22Rv1 (cell line): ENCODE measurements at regions not wholly inside any gene's neighbourhood (a gene's known extent, or its start where the extent isn't known, plus 50 kb on each side); places are given as distances from the start of the nearest gene placed in this dataset.

ENCODE experiments used
- H3K27ac ChIP-seq: fragments of 450-650 bp; 2 replicates; pipeline ENCODE4 v1.5.1; 2017
- ZFX ChIP-seq: fragments of 450-650 bp; IDR thresholded peaks from 2 replicates; pipeline ENCODE4 v1.6.1; 2017; ENCODE audit warnings: antibody characterized with exemption, borderline replicate concordance
- TF ChIP-seq, protein P1 (sequence below): fragments of 450-650 bp; IDR thresholded peaks from 2 replicates; pipeline ENCODE4 v1.5.1; 2017; ENCODE audit warnings: mild to moderate bottlenecking

DNA sequence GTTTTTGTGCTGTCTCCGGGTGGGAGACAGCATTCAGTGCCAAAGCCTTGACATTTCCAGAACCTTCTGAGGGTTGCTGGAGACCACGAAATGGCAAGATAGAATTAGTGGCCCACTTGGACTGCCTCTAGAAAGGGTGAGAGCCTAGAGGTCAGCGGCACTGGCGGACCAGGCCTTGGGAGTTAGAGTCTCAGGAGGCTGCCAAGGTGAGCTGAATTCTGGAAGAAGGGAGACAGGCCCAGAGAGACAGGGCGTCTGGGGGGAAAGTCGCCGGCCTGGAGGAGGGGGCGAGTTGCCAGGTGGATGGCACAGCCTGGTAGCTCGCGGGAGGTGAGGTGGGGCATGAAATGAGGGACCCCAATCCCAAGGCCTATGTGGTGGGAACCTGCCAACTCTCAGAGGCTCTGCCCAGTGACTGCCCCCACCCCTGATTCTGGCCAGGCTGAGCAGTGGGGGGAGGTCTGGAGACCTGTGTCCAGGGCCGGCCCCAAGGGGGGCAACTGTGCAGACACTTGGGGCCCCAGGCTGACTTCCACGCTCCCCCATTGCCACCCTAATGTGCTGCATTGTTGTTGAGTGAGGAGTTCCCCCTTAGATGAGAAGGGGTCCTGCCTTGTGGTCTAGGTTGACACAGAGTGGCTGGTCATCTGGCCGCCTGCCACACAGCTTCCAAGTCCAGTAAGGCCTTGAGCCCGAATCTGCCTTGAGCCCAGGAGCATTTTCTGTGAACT is 211.1 kb upstream of the CIBAR2 start:
- H3K27ac ChIP-seq: no peak overlapping the region
- TF ChIP-seq, protein P1, sequence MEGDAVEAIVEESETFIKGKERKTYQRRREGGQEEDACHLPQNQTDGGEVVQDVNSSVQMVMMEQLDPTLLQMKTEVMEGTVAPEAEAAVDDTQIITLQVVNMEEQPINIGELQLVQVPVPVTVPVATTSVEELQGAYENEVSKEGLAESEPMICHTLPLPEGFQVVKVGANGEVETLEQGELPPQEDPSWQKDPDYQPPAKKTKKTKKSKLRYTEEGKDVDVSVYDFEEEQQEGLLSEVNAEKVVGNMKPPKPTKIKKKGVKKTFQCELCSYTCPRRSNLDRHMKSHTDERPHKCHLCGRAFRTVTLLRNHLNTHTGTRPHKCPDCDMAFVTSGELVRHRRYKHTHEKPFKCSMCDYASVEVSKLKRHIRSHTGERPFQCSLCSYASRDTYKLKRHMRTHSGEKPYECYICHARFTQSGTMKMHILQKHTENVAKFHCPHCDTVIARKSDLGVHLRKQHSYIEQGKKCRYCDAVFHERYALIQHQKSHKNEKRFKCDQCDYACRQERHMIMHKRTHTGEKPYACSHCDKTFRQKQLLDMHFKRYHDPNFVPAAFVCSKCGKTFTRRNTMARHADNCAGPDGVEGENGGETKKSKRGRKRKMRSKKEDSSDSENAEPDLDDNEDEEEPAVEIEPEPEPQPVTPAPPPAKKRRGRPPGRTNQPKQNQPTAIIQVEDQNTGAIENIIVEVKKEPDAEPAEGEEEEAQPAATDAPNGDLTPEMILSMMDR: no peak
- TF ChIP-seq ZFX: no peak

DNA sequence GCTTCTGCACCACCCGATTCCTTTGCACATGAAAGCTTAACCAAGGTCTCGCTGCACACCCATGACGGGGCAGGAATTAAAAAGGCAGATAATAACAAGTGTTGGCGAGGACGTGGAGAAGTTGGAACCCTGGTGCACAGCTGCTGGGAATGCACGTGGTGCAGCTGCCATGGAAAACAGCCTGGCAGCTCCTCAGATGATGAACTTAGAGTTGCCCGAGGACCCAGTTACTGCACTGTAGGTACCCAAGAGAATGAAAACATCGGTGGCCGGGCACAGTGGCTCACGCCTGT is 211.6 kb upstream of the CIBAR2 start:
- no peak for TF ChIP-seq ZFX
- TF ChIP-seq, protein P1: no peak
- H3K27ac ChIP-seq: no peak overlapping the region

DNA sequence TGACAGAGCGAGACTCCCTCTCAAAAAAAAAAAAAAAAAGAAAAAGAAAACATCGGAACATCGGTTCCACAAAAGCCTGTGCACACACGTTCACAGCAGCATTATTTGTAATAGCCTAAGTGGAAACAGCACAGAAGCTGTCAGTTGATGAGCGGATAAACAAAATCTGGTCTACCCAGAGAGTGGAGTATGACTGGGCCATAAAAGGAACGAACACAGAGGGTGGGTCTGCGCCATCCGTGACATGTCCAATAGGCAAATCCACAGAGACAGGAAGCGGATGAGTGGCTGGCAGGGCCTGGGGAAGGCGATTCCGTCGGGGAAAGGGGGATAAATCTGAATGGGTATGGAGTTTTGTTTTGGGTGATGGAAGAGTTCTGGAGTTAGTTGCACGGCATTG is 212.2 kb upstream of the CIBAR2 start:
- H3K27ac ChIP-seq: no peak overlapping the region
- TF ChIP-seq, protein P1: no peak
- no peak for TF ChIP-seq ZFX

DNA sequence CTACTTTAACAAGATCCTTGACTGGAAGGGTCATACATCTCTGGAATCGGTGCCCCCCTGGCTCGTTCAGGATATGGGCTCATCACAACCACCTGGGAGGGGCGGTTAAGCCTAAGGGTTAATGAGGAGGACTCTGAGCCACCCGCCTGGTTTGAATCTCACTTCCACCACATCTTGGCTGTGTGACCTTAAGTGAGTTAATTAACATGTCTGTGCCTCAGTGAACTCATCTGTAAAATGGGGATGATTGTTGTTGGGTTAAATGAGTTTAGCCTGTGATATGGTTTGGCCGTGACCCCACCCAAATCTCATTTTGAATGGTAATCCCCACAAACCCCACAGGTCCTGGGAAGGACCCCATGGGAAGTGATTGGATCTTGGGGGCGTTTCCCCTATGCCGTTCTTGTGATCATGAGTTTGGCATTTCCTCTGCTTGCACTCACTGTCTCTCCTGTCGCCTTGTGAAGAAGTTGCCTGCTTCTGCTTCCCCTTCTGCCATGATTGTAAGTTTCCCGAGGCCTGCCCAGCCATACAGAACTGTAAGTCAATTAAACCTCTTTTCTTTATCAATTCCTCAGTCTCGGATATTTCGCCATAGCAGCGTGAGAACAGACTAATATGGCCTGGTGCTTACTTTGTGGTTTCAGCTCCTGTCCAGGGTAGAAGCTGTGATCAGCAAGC is 214.0 kb upstream of the CIBAR2 start:
- no peak overlapping the region for H3K27ac ChIP-seq
- TF ChIP-seq ZFX: no peak
- TF ChIP-seq, protein P1: no peak

DNA sequence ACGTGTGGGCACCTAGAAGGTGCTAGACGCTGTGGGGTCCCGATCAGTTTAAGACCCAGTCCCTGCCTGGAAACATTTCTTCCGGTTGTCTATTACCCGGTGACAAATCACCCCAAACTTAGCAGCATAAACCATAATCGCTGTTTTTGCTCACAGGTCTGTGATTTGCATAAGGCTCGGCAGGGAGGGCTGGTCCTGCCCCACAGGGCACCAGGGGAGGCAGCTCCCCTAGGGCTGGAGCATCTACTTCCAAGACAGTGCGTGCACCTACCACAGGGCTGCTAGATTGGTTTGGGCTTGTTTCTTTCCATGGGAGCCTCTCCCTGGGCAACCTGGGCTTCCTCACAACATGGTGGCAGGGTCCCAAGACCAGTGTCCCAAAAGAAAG is 214.5 kb upstream of the CIBAR2 start:
- H3K27ac ChIP-seq: no peak overlapping the region
- TF ChIP-seq, protein P1: no peak
- no peak for TF ChIP-seq ZFX

DNA sequence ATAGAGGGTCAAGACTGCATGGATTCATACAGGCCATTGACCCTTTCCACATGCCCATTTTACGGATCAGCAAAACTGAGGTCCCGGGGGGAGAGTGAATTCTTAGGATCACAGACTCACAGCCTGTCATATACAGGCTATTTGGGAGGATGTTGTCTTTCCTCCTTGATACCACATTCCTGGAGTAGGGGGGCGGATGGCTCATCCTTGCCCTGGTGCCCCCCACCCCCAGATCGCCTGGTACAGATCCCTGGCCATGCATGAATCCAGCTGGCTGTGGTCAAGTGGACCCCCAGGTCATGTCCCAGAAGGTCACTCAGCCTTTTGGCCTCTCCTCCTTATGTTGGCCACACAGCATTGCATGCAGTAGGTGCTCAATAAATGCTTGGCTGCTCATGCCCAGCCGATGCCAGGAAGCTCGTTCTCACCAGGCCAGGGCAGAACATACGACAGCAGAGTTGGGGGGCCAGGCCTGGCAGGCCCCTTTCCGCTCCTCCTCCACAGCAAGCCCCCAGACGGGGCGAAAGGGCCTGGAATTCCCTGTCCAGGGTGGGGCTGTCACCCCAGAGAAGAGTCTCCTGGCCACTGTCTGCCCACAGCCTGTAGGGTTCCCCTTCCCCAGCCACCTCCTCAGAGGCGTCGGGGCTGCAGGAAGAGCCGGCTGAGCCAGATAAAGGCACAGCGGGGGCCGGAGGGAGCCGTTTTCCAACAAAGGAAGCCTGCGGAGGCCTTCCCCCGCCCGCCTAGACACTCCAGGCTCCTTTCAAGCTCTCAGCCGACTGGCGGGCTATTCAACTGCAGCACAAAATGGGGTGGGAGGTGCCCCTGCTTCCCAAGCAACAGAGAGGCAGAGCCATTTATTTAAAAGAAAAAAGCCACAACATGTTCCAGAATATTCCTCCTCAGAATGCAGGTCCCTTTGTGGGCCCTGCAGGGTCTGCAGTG is 215.7 kb upstream of the CIBAR2 start:
- TF ChIP-seq ZFX: no peak
- TF ChIP-seq, protein P1: no peak
- H3K27ac ChIP-seq: no peak overlapping the region
